A673 (cell line): ENCODE measurements at regions not wholly inside any gene's neighbourhood (a gene's known extent, or its start where the extent isn't known, plus 50 kb on each side); places are given as distances from the start of the nearest gene placed in this dataset.

Experiments used
- EZH2 ChIP-seq: fragments of 200-600 bp; sonication (generic); IDR thresholded peaks from 2 replicates; pipeline ENCODE4 v1.6.1; 2017; ENCODE audit warnings: borderline replicate concordance, low read depth, mild to moderate bottlenecking, mixed read lengths, antibody characterized with exemption, low read length; ENCODE audit not compliant: poor library complexity, severe bottlenecking
- TF ChIP-seq, protein P1 (sequence below): fragments of 300-800, 200-600 bp; sonication (generic); conservative IDR thresholded peaks from 2 replicates; pipeline ENCODE4 v1.5.1; 2017; ENCODE audit warnings: low read depth, mild to moderate bottlenecking, antibody characterized with exemption, low read length, moderate library complexity, mixed read lengths

DNA sequence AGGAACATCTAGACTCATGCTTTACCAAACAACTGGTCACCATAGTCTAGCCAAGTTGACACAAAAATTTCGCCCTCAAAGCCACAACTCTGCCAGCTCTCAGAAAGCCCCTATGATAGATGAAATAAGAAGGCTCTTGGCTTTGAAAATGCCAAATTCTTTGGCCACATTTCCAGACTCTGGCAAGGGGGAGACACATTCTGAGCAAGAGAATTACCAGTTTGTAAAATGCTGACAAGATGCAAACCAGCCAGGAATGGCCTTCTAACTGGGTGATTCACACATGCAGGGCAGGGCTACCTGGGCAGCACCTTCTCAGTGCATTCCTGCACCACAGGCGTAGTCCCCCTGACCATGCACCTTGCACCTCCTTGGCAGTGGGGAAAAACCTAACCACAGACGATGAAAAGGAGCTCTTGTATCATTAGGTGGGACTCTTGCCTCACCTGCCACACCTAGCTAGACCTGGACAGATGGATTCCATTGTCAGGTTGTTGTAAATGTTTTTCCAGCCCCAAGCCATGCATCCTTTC, 77.4 kb upstream of the CPEB2 start:
- TF ChIP-seq, protein P1, sequence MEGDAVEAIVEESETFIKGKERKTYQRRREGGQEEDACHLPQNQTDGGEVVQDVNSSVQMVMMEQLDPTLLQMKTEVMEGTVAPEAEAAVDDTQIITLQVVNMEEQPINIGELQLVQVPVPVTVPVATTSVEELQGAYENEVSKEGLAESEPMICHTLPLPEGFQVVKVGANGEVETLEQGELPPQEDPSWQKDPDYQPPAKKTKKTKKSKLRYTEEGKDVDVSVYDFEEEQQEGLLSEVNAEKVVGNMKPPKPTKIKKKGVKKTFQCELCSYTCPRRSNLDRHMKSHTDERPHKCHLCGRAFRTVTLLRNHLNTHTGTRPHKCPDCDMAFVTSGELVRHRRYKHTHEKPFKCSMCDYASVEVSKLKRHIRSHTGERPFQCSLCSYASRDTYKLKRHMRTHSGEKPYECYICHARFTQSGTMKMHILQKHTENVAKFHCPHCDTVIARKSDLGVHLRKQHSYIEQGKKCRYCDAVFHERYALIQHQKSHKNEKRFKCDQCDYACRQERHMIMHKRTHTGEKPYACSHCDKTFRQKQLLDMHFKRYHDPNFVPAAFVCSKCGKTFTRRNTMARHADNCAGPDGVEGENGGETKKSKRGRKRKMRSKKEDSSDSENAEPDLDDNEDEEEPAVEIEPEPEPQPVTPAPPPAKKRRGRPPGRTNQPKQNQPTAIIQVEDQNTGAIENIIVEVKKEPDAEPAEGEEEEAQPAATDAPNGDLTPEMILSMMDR = no peak
- TF ChIP-seq EZH2 = no peak
